ENCODE measurements at regions not wholly inside any gene's neighbourhood (a gene's known extent, or its start where the extent isn't known, plus 50 kb on each side); places are given as distances from the start of the nearest gene placed in this dataset.

GRCh38 chr4:79476196-79476595 lies 68.2 kb upstream of the GK2 start:
- H3K4me3 Mint-ChIP-seq (ENCODE audit: unreplicated experiment) = no peak overlapping the region
- H3K9me3 ChIP-seq (ENCODE audit: insufficient read depth, low read depth, low read length) = no peaks in the 10 kb centered on the region
- no peaks in the 10 kb centered on the region for H3K27me3 Mint-ChIP-seq (ENCODE audit: low read depth, unreplicated experiment)
- no peaks in the 10 kb centered on the region for H3K79me2 ChIP-seq (ENCODE audit: insufficient read depth, low read length)
- no peak overlapping the region for H2AFZ ChIP-seq (ENCODE audit: low read depth, low read length)
- no peaks in the 10 kb centered on the region for H3K4me1 ChIP-seq (ENCODE audit: insufficient read depth, low read length)
- FAIRE-seq (no peak), DNase-seq (ENCODE audit: low read depth) (no peak)
- H3K27ac ChIP-seq (ENCODE audit: low read depth, low read length) = no peak overlapping the region
- no peaks in the 10 kb centered on the region for H3K27me3 ChIP-seq (ENCODE audit: insufficient read depth, low read length)
- no peaks in the 10 kb centered on the region for H3K36me3 Mint-ChIP-seq (ENCODE audit: low read depth, unreplicated experiment)
- no peak overlapping the region for H3K27ac Mint-ChIP-seq (ENCODE audit: unreplicated experiment)
- no peaks in the 10 kb centered on the region for H3K9me3 Mint-ChIP-seq (ENCODE audit: unreplicated experiment)
- H3K4me3 ChIP-seq (ENCODE audit: insufficient read depth, low read depth, low read length) = no peak overlapping the region
- no peak overlapping the region for H3K4me2 ChIP-seq (ENCODE audit: low read length)
- TF ChIP-seq EZH2 (IDR thresholded peaks at IDR 0.05; ENCODE audit: insufficient read depth, low read length) (no peak), CTCF (IDR thresholded peaks at IDR 0.05; ENCODE audit: insufficient read depth, low read depth, low read length) (no peak)
- no peak overlapping the region for H3K9ac ChIP-seq (ENCODE audit: low read length)
- H3K4me1 Mint-ChIP-seq (ENCODE audit: low read depth, unreplicated experiment) = no peaks in the 10 kb centered on the region
- H4K20me1 ChIP-seq (ENCODE audit: insufficient read depth, low read length) = no peaks in the 10 kb centered on the region
- no peaks in the 10 kb centered on the region for H3K36me3 ChIP-seq (ENCODE audit: insufficient read depth, low read length)

- H3K9me3 ChIP-seq (ENCODE audit: insufficient read depth, low read depth, low read length) = no peaks in the 10 kb centered on the region
- no peak overlapping the region for H3K4me3 ChIP-seq (ENCODE audit: insufficient read depth, low read depth, low read length)
- TF ChIP-seq EZH2 (IDR thresholded peaks at IDR 0.05; ENCODE audit: insufficient read depth, low read length) = no peak
- no peak for TF ChIP-seq CTCF (IDR thresholded peaks at IDR 0.05; ENCODE audit: insufficient read depth, low read depth, low read length)
- no peak for DNase-seq (ENCODE audit: low read depth)
- no peak overlapping the region for H3K9ac ChIP-seq (ENCODE audit: low read length)
- H3K4me2 ChIP-seq (ENCODE audit: low read length) = no peak overlapping the region
- Mint-ChIP-seq H3K27me3 (ENCODE audit: low read depth, unreplicated experiment) (no peaks in the 10 kb centered on the region), H3K4me1 (ENCODE audit: low read depth, unreplicated experiment) (no peaks in the 10 kb centered on the region), H3K9me3 (ENCODE audit: unreplicated experiment) (no peaks in the 10 kb centered on the region), H3K36me3 (ENCODE audit: low read depth, unreplicated experiment) (no peaks in the 10 kb centered on the region), H3K4me3 (ENCODE audit: unreplicated experiment) (no peak overlapping the region), H3K27ac (ENCODE audit: unreplicated experiment) (no peak overlapping the region)
- H2AFZ ChIP-seq (ENCODE audit: low read depth, low read length) = no peak overlapping the region
- H3K27me3 ChIP-seq (ENCODE audit: insufficient read depth, low read length) = no peaks in the 10 kb centered on the region
- H3K27ac ChIP-seq (ENCODE audit: low read depth, low read length) = no peak overlapping the region
- H3K4me1 ChIP-seq (ENCODE audit: insufficient read depth, low read length) = no peaks in the 10 kb centered on the region
- no peaks in the 10 kb centered on the region for H3K36me3 ChIP-seq (ENCODE audit: insufficient read depth, low read length)
- no peaks in the 10 kb centered on the region for H4K20me1 ChIP-seq (ENCODE audit: insufficient read depth, low read length)
- no peak for FAIRE-seq
- no peaks in the 10 kb centered on the region for H3K79me2 ChIP-seq (ENCODE audit: insufficient read depth, low read length)
These were observed 65.4 kb upstream of the GK2 start for GRCh38 chr4:79473439-79473724.

- no peak overlapping the region for H2AFZ ChIP-seq (ENCODE audit: low read depth, low read length)
- no peak overlapping the region for H3K9ac ChIP-seq (ENCODE audit: low read length)
- no peaks in the 10 kb centered on the region for H3K27me3 ChIP-seq (ENCODE audit: insufficient read depth, low read length)
- Mint-ChIP-seq H3K4me3 (ENCODE audit: unreplicated experiment) (no peak overlapping the region), H3K27ac (ENCODE audit: unreplicated experiment) (no peak overlapping the region), H3K27me3 (ENCODE audit: low read depth, unreplicated experiment) (no peaks in the 10 kb centered on the region), H3K36me3 (ENCODE audit: low read depth, unreplicated experiment) (no peaks in the 10 kb centered on the region), H3K4me1 (ENCODE audit: low read depth, unreplicated experiment) (no peaks in the 10 kb centered on the region), H3K9me3 (ENCODE audit: unreplicated experiment) (no peaks in the 10 kb centered on the region)
- no peaks in the 10 kb centered on the region for H3K79me2 ChIP-seq (ENCODE audit: insufficient read depth, low read length)
- FAIRE-seq (no peak), DNase-seq (ENCODE audit: low read depth) (no peak)
- H3K27ac ChIP-seq (ENCODE audit: low read depth, low read length) = no peak overlapping the region
- no peak overlapping the region for H3K4me2 ChIP-seq (ENCODE audit: low read length)
- H3K4me3 ChIP-seq (ENCODE audit: insufficient read depth, low read depth, low read length) = no peak overlapping the region
- no peaks in the 10 kb centered on the region for H4K20me1 ChIP-seq (ENCODE audit: insufficient read depth, low read length)
- H3K36me3 ChIP-seq (ENCODE audit: insufficient read depth, low read length) = no peaks in the 10 kb centered on the region
- no peaks in the 10 kb centered on the region for H3K9me3 ChIP-seq (ENCODE audit: insufficient read depth, low read depth, low read length)
- TF ChIP-seq EZH2 (IDR thresholded peaks at IDR 0.05; ENCODE audit: insufficient read depth, low read length) (no peak), CTCF (IDR thresholded peaks at IDR 0.05; ENCODE audit: insufficient read depth, low read depth, low read length) (no peak)
- no peaks in the 10 kb centered on the region for H3K4me1 ChIP-seq (ENCODE audit: insufficient read depth, low read length)
These were observed 64.8 kb upstream of the GK2 start for GRCh38 chr4:79472693-79473438.

All from astrocyte (in vitro differentiated cells and primary cell).